Mesothelial cell of epicardium (in vitro differentiated cells): ENCODE measurements at regions not wholly inside any gene's neighbourhood (a gene's known extent, or its start where the extent isn't known, plus 50 kb on each side); places are given as distances from the start of the nearest gene placed in this dataset.

Experiments used
- DNase-seq, 2 experiments: peaks; one replicate each; pipeline ENCODE4 v3.0.0; 2021; ENCODE audit warnings: low spot score in 2 of 2; ENCODE audit not compliant: unreplicated experiment in 2 of 2
- H3K27ac Mint-ChIP-seq: 2 replicates; pipeline ENCODE4 v1.8.0; 2021; ENCODE audit warnings: mixed read lengths
- H3K27me3 Mint-ChIP-seq: 2 replicates; pipeline ENCODE4 v1.8.0; 2021; ENCODE audit warnings: low read depth, mixed read lengths
- H3K36me3 Mint-ChIP-seq: 2 replicates; pipeline ENCODE4 v1.8.0; 2021; ENCODE audit warnings: mixed read lengths
- H3K4me1 Mint-ChIP-seq: 2 replicates; pipeline ENCODE4 v1.8.0; 2021; ENCODE audit warnings: mixed read lengths
- H3K4me3 Mint-ChIP-seq: 2 replicates; pipeline ENCODE4 v1.8.0; 2021; ENCODE audit warnings: mild to moderate bottlenecking, moderate library complexity, mixed read lengths
- H3K9me3 Mint-ChIP-seq: 2 replicates; pipeline ENCODE4 v1.8.0; 2021; ENCODE audit warnings: mixed read lengths
- CTCF ChIP-seq: fragments of 200-600 bp; sonication (generic); IDR thresholded peaks from one replicate; pipeline ENCODE4 v1.5.0; 2021; ENCODE audit warnings: antibody characterized with exemption; ENCODE audit not compliant: unreplicated experiment

GRCh38 chr6:164095056-164095455 is 680.5 kb downstream of the QKI start:
- Mint-ChIP-seq H3K27me3 (no peaks in the 10 kb centered on the region), H3K4me1 (peaks cover 6% of the 10 kb centered on the region), H3K36me3 (no peaks in the 10 kb centered on the region), H3K4me3 (no peak overlapping the region), H3K27ac (no peak overlapping the region), H3K9me3 (peaks cover 9% of the 10 kb centered on the region)
- no peak for DNase-seq
- no peak for TF ChIP-seq CTCF

- H3K9me3 Mint-ChIP-seq: peaks cover 4% of the 10 kb centered on the region
- H3K27ac Mint-ChIP-seq: no peak overlapping the region
- DNase-seq: no peak
- TF ChIP-seq CTCF: no peak
- H3K27me3 Mint-ChIP-seq: no peaks in the 10 kb centered on the region
- H3K36me3 Mint-ChIP-seq: no peaks in the 10 kb centered on the region
- H3K4me3 Mint-ChIP-seq: no peak overlapping the region
- H3K4me1 Mint-ChIP-seq: no peaks in the 10 kb centered on the region
Measured at GRCh38 chr6:164087870-164088269, 673.4 kb downstream of the QKI start.

- Mint-ChIP-seq H3K27ac (no peak overlapping the region), H3K36me3 (no peaks in the 10 kb centered on the region), H3K27me3 (no peaks in the 10 kb centered on the region), H3K4me3 (no peak overlapping the region), H3K4me1 (no peaks in the 10 kb centered on the region), H3K9me3 (peaks cover 1% of the 10 kb centered on the region)
- no peak for DNase-seq
- TF ChIP-seq CTCF: no peak
Measured at GRCh38 chr6:164087211-164087610, 672.7 kb downstream of the QKI start.

GRCh38 chr6:164086076-164086887 is 671.8 kb downstream of the QKI start:
- H3K4me3 Mint-ChIP-seq: no peak overlapping the region
- H3K27ac Mint-ChIP-seq: no peak overlapping the region
- H3K27me3 Mint-ChIP-seq: no peaks in the 10 kb centered on the region
- DNase-seq: no peak
- no peaks in the 10 kb centered on the region for H3K9me3 Mint-ChIP-seq
- no peak for TF ChIP-seq CTCF
- H3K36me3 Mint-ChIP-seq: no peaks in the 10 kb centered on the region
- H3K4me1 Mint-ChIP-seq: no peaks in the 10 kb centered on the region

GRCh38 chr6:164085091-164086075 is 670.9 kb downstream of the QKI start:
- no peak for TF ChIP-seq CTCF
- Mint-ChIP-seq H3K4me1 (no peaks in the 10 kb centered on the region), H3K4me3 (no peak overlapping the region), H3K9me3 (no peaks in the 10 kb centered on the region), H3K27me3 (no peaks in the 10 kb centered on the region), H3K27ac (no peak overlapping the region), H3K36me3 (no peaks in the 10 kb centered on the region)
- no peak for DNase-seq
